ENCODE measurements at regions not wholly inside any gene's neighbourhood (a gene's known extent, or its start where the extent isn't known, plus 50 kb on each side); places are given as distances from the start of the nearest gene placed in this dataset.
"Not testable (repeated sequence)": the region's sequence is repeated elsewhere in the genome, so short reads cannot be mapped to it uniquely, and the experiment has no call there.

GRCh38 chr16:76716251-76716650, 439.1 kb downstream of the CNTNAP4 start:
- not testable (repeated sequence) for TF ChIP-seq CTCF (IDR thresholded peaks at IDR 0.05; ENCODE audit: poor library complexity); EZH2 (IDR thresholded peaks at IDR 0.05; ENCODE audit: borderline replicate concordance)

Data from hepatocyte (in vitro differentiated cells).